CD4-positive, alpha-beta T cell (primary cell): ENCODE measurements at regions not wholly inside any gene's neighbourhood (a gene's known extent, or its start where the extent isn't known, plus 50 kb on each side); places are given as distances from the start of the nearest gene placed in this dataset.
A peak's percentile ranks its signal among the peaks of the same experiment; 100 is the strongest.

ENCODE experiments used
- ATAC-seq: fragments of 200-7000 bp; cut with Tn5 transposase; one replicate; pipeline ENCODE4 v1.10.0; 2022; ENCODE audit warnings: mild to moderate bottlenecking; ENCODE audit not compliant: poor library complexity
- CTCF ChIA-PET: fragments of 350-600 bp; sonication (Branson Sonifier 250); formaldehyde crosslinking; loops from one replicate; lab custom pipeline; 2021; ENCODE audit warnings: antibody characterized with exemption, inconsistent platforms; lab: Charles Lee
- POLR2A ChIA-PET: fragments of 350-600 bp; sonication (Branson Sonifier 250); formaldehyde crosslinking; loops from one replicate; lab custom pipeline; 2021; ENCODE audit warnings: antibody characterized with exemption, inconsistent platforms; lab: Charles Lee
- DNase-seq, 14 experiments: peaks; one replicate each; pipeline ENCODE4 v3.0.0-alpha.2; 2013 to 2020; ENCODE audit warnings: mixed read lengths in 2 of 14
- H3K27ac ChIP-seq, 2 donors: one replicate each; pipeline versions ENCODE4 v1.5.1 to v1.7.0; 2013; ENCODE audit warnings: low read length in 2 of 2, low read depth in 1 of 2, mild to moderate bottlenecking in 1 of 2
- H3K27me3 ChIP-seq, 2 experiments: 1 replicate in 1 of 2; 2 replicates in 1 of 2; pipeline versions ENCODE4 v1.6.1 to v1.7.0; 2013; ENCODE audit warnings: low read length in 2 of 2, control low read depth in 1 of 2, mild to moderate bottlenecking in 1 of 2, moderate library complexity in 1 of 2; ENCODE audit not compliant: insufficient read depth in 2 of 2, control insufficient read depth in 1 of 2
- H3K36me3 ChIP-seq: one replicate; pipeline ENCODE4 v1.6.1; 2013; ENCODE audit warnings: low read length, control low read depth; ENCODE audit not compliant: insufficient read depth
- H3K4me1 ChIP-seq: one replicate; pipeline ENCODE4 v1.6.1; 2013; ENCODE audit warnings: low read length, control low read depth; ENCODE audit not compliant: insufficient read depth
- H3K4me3 ChIP-seq: one replicate; pipeline ENCODE4 v1.5.1; 2013; ENCODE audit warnings: mild to moderate bottlenecking, low read length, moderate library complexity
- H3K9me3 ChIP-seq, 2 experiments: 1 replicate in 1 of 2; 2 replicates in 1 of 2; pipeline versions ENCODE4 v1.6.1 to v1.7.0; 2013; ENCODE audit warnings: low read length in 2 of 2, mild to moderate bottlenecking in 2 of 2, control low read depth in 1 of 2, moderate library complexity in 1 of 2; ENCODE audit not compliant: control insufficient read depth in 1 of 2, insufficient read depth in 1 of 2
- H3K27ac Mint-ChIP-seq: one replicate; pipeline ENCODE4 v1.8.0; 2020; ENCODE audit warnings: mixed read lengths
- H3K27me3 Mint-ChIP-seq: one replicate; pipeline ENCODE4 v1.8.0; 2021; ENCODE audit warnings: mixed read lengths
- H3K36me3 Mint-ChIP-seq: one replicate; pipeline ENCODE4 v1.8.0; 2021; ENCODE audit warnings: low read depth, mixed read lengths
- H3K4me1 Mint-ChIP-seq: one replicate; pipeline ENCODE4 v1.8.0; 2021; ENCODE audit warnings: low read depth, mixed read lengths
- H3K4me3 Mint-ChIP-seq: one replicate; pipeline ENCODE4 v1.8.0; 2020; ENCODE audit warnings: mild to moderate bottlenecking, mixed read lengths
- H3K9me3 Mint-ChIP-seq: one replicate; pipeline ENCODE4 v1.8.0; 2020; ENCODE audit warnings: mixed read lengths
- intact Hi-C, 2 experiments: fragments of 100-400 bp; cut with DNase I in 1 of 2; cut with micrococcal nuclease in 1 of 2; formaldehyde crosslinking; loops; one replicate each; pipeline versions ENCODE4 v1.15.1 to v1.9.0; 2023 to 2025; cut with DNase I, micrococcal nuclease
- TF ChIP-seq, protein P1 (sequence below): fragments of 200-600 bp; IDR thresholded peaks from one replicate; pipeline ENCODE4 v1.8.0; 2022; ENCODE audit warnings: antibody characterized with exemption, mild to moderate bottlenecking

DNA sequence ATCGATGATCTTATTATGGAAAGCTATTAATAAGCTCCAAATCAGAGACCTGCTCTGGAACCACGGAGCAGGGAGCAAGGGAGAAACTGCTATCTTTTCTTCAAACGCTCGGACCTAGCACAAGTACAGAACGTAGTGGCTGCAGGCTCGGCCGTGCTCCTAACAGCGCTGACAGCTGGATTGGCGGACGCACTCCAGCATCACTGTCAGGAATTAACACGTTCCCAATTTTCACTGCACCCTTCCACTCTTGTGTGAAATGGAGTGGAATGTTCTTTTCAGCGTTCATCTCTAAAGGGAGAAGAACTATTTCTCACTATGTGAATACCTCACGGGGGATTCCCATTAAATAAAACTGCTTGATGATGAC is 106.9 kb downstream of the ZNF281 start:
- TF ChIP-seq, protein P1, sequence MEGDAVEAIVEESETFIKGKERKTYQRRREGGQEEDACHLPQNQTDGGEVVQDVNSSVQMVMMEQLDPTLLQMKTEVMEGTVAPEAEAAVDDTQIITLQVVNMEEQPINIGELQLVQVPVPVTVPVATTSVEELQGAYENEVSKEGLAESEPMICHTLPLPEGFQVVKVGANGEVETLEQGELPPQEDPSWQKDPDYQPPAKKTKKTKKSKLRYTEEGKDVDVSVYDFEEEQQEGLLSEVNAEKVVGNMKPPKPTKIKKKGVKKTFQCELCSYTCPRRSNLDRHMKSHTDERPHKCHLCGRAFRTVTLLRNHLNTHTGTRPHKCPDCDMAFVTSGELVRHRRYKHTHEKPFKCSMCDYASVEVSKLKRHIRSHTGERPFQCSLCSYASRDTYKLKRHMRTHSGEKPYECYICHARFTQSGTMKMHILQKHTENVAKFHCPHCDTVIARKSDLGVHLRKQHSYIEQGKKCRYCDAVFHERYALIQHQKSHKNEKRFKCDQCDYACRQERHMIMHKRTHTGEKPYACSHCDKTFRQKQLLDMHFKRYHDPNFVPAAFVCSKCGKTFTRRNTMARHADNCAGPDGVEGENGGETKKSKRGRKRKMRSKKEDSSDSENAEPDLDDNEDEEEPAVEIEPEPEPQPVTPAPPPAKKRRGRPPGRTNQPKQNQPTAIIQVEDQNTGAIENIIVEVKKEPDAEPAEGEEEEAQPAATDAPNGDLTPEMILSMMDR: no peak
- DNase-seq (no peak), ATAC-seq (no peak)
- Histone ChIP-seq H3K27me3 (no peaks in the 10 kb centered on the region), H3K4me3 (peak overlapping the region; percentile 69), H3K36me3 (no peaks in the 10 kb centered on the region), H3K4me1 (peaks cover 18% of the 10 kb centered on the region), H3K9me3 (no peaks in the 10 kb centered on the region), H3K27ac (no peak overlapping the region)
- no peaks in the 10 kb centered on the region for H3K9me3 Mint-ChIP-seq
- H3K27ac Mint-ChIP-seq: peak overlapping the region; percentile 92
- H3K36me3 Mint-ChIP-seq: peaks cover 8% of the 10 kb centered on the region
- H3K4me1 Mint-ChIP-seq: peaks cover 32% of the 10 kb centered on the region
- no peaks in the 10 kb centered on the region for H3K27me3 Mint-ChIP-seq
- intact Hi-C loops: loop anchor here in 1 of 2 experiments (10.0 kb wide), 1 partner anchor 102 kb away; no protein-coding TSS in a partner anchor
- peak overlapping the region; percentile 97 for H3K4me3 Mint-ChIP-seq
- ChIA-PET POLR2A (interaction anchor here (0.8 to 2.3 kb wide), 4 partner anchors 8 to 149 kb away, joined by 3 to 18 read pairs (median 3); no protein-coding TSS in a partner anchor), CTCF (interaction anchor here (1.4 to 1.5 kb wide), 2 partner anchors 9 to 186 kb away, joined by 3 read pairs; no protein-coding TSS in a partner anchor)

DNA sequence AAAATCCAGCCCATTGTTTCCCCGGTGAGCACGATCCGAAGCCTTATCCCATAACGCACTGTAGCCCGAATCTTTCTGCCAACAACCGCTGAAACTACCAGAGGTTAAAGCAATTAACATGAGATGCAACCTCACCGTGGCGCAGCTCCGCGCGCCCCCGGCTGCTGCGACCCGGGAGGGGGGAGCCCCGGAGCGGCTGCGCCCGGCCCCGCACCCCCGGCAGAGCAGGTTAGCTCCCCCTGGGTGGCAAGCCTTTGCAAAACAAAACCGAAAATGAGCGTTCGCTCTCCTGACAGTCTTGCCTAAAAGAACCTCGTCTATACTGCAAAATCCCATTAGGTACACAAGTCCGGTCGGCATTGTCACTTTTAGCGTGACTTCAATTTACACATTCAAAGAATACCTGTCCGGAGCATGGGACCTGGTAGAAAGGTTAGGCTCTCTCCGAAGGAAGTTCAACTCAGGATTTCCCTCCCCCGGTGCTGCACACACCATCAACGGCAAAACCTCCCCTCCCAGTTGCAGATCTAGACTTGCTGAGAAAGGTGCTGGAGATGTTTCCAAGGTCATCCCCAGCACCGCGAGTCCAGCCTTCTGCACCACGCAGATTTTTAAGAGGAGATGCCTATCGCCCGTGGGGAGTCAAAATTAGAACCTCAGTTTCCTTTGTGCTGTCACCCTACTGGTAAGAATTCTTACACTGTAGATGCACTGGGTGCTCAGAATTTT is 107.5 kb downstream of the ZNF281 start:
- peak; percentile 41 to 86 (median 63) for DNase-seq
- Mint-ChIP-seq H3K27ac (peak overlapping the region; percentile 92), H3K4me3 (peak overlapping the region; percentile 97), H3K36me3 (peaks cover 8% of the 10 kb centered on the region), H3K27me3 (no peaks in the 10 kb centered on the region), H3K4me1 (peaks cover 30% of the 10 kb centered on the region), H3K9me3 (no peaks in the 10 kb centered on the region)
- ChIA-PET CTCF (interaction anchor here (0.8 to 1.5 kb wide), 3 partner anchors 8 to 186 kb away, joined by 3 read pairs; no protein-coding TSS in a partner anchor), POLR2A (interaction anchor here (0.6 to 2.3 kb wide), 13 partner anchors 8 to 1735 kb away, joined by 3 to 18 read pairs (median 3); partner anchors contain the start of gene ZNF281)
- ATAC-seq: peak; percentile 96
- TF ChIP-seq, protein P1: no peak
- Histone ChIP-seq H3K4me3 (peak overlapping the region; percentile 69), H3K9me3 (no peaks in the 10 kb centered on the region), H3K36me3 (no peaks in the 10 kb centered on the region), H3K27ac (peak overlapping the region; percentile 52 to 54), H3K4me1 (peaks cover 16% of the 10 kb centered on the region), H3K27me3 (no peaks in the 10 kb centered on the region)
- intact Hi-C loops: loop anchor here in 1 of 2 experiments (10.0 kb wide), 1 partner anchor 102 kb away; no protein-coding TSS in a partner anchor

DNA sequence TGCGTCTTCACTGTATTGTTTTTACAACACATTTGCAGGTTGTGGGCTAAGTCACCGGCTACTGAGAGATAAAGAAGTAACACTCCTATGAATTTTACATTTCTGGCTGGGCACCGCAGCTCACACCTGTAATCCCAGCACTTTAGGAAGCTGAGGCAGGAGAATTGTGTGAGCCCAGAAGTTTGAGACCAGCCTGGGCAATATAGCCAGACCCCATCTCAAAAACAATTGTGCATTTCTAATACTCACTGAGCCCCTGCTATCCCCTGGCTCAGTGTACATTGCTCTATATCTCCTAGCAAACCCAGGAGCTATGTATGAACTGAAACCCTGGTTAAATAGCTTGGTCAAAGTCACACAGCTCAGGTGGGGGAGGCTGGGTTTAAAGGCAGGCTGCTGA is 108.7 kb downstream of the ZNF281 start:
- Histone ChIP-seq H3K4me3 (no peak overlapping the region), H3K27ac (no peak overlapping the region), H3K4me1 (peaks cover 15% of the 10 kb centered on the region), H3K27me3 (no peaks in the 10 kb centered on the region), H3K36me3 (no peaks in the 10 kb centered on the region), H3K9me3 (no peaks in the 10 kb centered on the region)
- no peak for ATAC-seq
- TF ChIP-seq, protein P1: no peak
- intact Hi-C loops: loop anchor here in 1 of 2 experiments (10.0 kb wide), 1 partner anchor 104 kb away; no protein-coding TSS in a partner anchor
- POLR2A ChIA-PET: interaction anchor here (1.6 to 2.3 kb wide), 3 partner anchors 13 to 148 kb away, joined by 4 to 18 read pairs (median 8); partner anchors contain the start of gene ZNF281
- Mint-ChIP-seq H3K27ac (peak overlapping the region; percentile 92), H3K36me3 (peaks cover 8% of the 10 kb centered on the region), H3K27me3 (no peaks in the 10 kb centered on the region), H3K4me3 (peak overlapping the region; percentile 97), H3K4me1 (peaks cover 23% of the 10 kb centered on the region), H3K9me3 (no peaks in the 10 kb centered on the region)
- DNase-seq: no peak
- CTCF ChIA-PET: no interaction called here
